OCI-LY7 (cell line): ENCODE measurements at regions not wholly inside any gene's neighbourhood (a gene's known extent, or its start where the extent isn't known, plus 50 kb on each side); places are given as distances from the start of the nearest gene placed in this dataset.

Experiments
- EZH2phosphoT487 ChIP-seq: fragments of 200-600 bp; sonication (generic); IDR thresholded peaks from 2 replicates; pipeline ENCODE4 v1.6.1; 2018; ENCODE audit warnings: low read depth, borderline replicate concordance, mild to moderate bottlenecking, mixed run types, antibody characterized with exemption, low read length, moderate library complexity, mixed read lengths
- TF ChIP-seq, protein P1 (sequence below): fragments of 200-600 bp; sonication (generic); conservative IDR thresholded peaks from 2 replicates; pipeline ENCODE4 v1.5.1; 2014; ENCODE audit warnings: mild to moderate bottlenecking, antibody characterized with exemption, low read length, moderate library complexity, mixed read lengths

DNA sequence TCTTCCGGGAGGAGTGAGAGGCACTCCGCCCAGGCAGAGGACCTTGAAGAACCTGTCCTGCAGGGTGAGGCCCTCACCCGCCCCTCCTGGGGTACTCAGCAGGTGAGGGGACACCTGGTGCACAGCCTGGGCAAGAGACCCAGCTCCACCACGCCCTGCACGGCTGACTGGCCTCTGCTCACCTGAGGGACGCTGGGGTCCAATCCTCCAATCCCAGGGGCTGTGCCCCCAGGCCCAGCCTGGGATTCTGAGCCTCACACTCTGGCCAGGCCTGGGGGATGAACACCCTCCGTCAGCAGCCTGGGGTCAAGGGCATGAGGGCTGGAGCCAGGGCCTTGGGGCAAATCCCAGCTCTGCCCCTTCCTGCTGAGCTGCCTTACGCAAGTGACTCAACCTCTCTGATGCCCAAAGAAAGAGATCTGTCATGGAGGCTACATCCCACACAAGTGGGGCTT lies 149.9 kb upstream of the PTPN1 start:
- TF ChIP-seq, protein P1, sequence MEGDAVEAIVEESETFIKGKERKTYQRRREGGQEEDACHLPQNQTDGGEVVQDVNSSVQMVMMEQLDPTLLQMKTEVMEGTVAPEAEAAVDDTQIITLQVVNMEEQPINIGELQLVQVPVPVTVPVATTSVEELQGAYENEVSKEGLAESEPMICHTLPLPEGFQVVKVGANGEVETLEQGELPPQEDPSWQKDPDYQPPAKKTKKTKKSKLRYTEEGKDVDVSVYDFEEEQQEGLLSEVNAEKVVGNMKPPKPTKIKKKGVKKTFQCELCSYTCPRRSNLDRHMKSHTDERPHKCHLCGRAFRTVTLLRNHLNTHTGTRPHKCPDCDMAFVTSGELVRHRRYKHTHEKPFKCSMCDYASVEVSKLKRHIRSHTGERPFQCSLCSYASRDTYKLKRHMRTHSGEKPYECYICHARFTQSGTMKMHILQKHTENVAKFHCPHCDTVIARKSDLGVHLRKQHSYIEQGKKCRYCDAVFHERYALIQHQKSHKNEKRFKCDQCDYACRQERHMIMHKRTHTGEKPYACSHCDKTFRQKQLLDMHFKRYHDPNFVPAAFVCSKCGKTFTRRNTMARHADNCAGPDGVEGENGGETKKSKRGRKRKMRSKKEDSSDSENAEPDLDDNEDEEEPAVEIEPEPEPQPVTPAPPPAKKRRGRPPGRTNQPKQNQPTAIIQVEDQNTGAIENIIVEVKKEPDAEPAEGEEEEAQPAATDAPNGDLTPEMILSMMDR, result no peak
- no peak for TF ChIP-seq EZH2phosphoT487
